ENCODE measurements at regions not wholly inside any gene's neighbourhood (a gene's known extent, or its start where the extent isn't known, plus 50 kb on each side); places are given as distances from the start of the nearest gene placed in this dataset.

- TF ChIP-seq POLR2AphosphoS2 (conservative IDR thresholded peaks at IDR 0.05; ENCODE audit: low read length) (no peak), CTCF (IDR thresholded peaks at IDR 0.05) (no peak), REST (IDR thresholded peaks at IDR 0.05) (no peak), JUN (IDR thresholded peaks at IDR 0.05) (no peak), MYC (IDR thresholded peaks at IDR 0.05; ENCODE audit: borderline replicate concordance, low read length) (no peak), HDAC2 (IDR thresholded peaks at IDR 0.05) (no peak)
These were observed 60.6 kb downstream of the RTL6 start for GRCh38 chr22:44437216-44438055.
